K562 (cell line): ENCODE measurements at regions not wholly inside any gene's neighbourhood (a gene's known extent, or its start where the extent isn't known, plus 50 kb on each side); places are given as distances from the start of the nearest gene placed in this dataset.

Source experiments
- ATAC-seq: fragments of 200-7000 bp; cut with Tn5 transposase; 3 replicates; pipeline ENCODE4 v1.9.1; 2020; ENCODE audit warnings: moderate library complexity
- BruUV-seq: library from RNA; stranded (reverse); fragments of 400-500 nt; replicated peaks from 2 replicates; lab custom pipeline; 2021; lab: Mats Ljungman, UMichigan
- CTCF ChIA-PET: fragments of 300-600 bp; formaldehyde crosslinking; extraction: SDS; loops from one replicate; lab custom pipeline; 2021; ENCODE audit warnings: low intra/inter-chr PET ratio; lab: Yijun Ruan, JAX
- POLR2A ChIA-PET: fragments of 300-600, 350-650 bp; sonication (Branson Sonifier 250); formaldehyde crosslinking; extraction: SDS; loops from one replicate; lab custom pipeline; 2021; ENCODE audit warnings: antibody characterized with exemption, inconsistent platforms; lab: Yijun Ruan, JAX
- DNase-seq, 4 experiments: peaks; one replicate each; pipeline versions ENCODE4 v3.0.0 to v3.0.0-alpha.2; 2011 to 2018; ENCODE audit warnings: low spot score in 3 of 4, mixed read lengths in 3 of 4; ENCODE audit errors: extremely low read depth in 1 of 4
- FAIRE-seq: peaks from 2 replicates; lab custom pipeline; 2011; peaks lifted over from hg19 to GRCh38; lab: Jason Lieb, UNC
- H2AFZ ChIP-seq: 2 replicates; pipeline ENCODE4 v1.6.0; 2011; ENCODE audit warnings: low read depth, low read length, control low read depth, inconsistent platforms
- H3K27ac ChIP-seq: fragments of 200-600 bp; 3 replicates; pipeline ENCODE4 v1.8.0; 2011; ENCODE audit warnings: low read depth, mild to moderate bottlenecking, control low read depth, inconsistent platforms, low read length, moderate library complexity, mixed read lengths; ENCODE audit errors: extremely low read depth
- H3K27me3 ChIP-seq, 2 experiments: fragments of 300-600 bp in 1 of 2; 2 replicates in 1 of 2; 3 replicates in 1 of 2; pipeline versions ENCODE4 v1.6.0 to v1.8.0; 2011; ENCODE audit warnings: inconsistent platforms in 2 of 2, low read length in 2 of 2, mild to moderate bottlenecking in 1 of 2, mixed read lengths in 1 of 2, moderate library complexity in 1 of 2; ENCODE audit not compliant: control insufficient read depth in 2 of 2, insufficient read depth in 2 of 2
- H3K36me3 ChIP-seq: fragments of 300-600 bp; 3 replicates; pipeline ENCODE4 v1.8.0; 2011; ENCODE audit warnings: mild to moderate bottlenecking, low read length, inconsistent platforms; ENCODE audit not compliant: control insufficient read depth, insufficient read depth
- H3K4me1 ChIP-seq, 2 experiments: fragments of 200-600 bp in 1 of 2; replicated peaks in 1 of 2; 2 replicates in 1 of 2; 3 replicates in 1 of 2; pipeline versions ENCODE4 v1.5.1 to v1.8.0; 2011; ENCODE audit warnings: inconsistent platforms in 2 of 2, low read length in 2 of 2, mild to moderate bottlenecking in 1 of 2, mixed read lengths in 1 of 2, moderate library complexity in 1 of 2; ENCODE audit not compliant: control insufficient read depth in 2 of 2, insufficient read depth in 2 of 2
- H3K4me2 ChIP-seq: 2 replicates; pipeline ENCODE4 v1.6.1; 2011; ENCODE audit warnings: low read length, control low read depth, inconsistent platforms, mixed read lengths; ENCODE audit not compliant: insufficient read depth
- H3K4me3 ChIP-seq: fragments of 200-600 bp; sonication (generic), shearing (Covaris generic); 2 replicates; pipeline ENCODE4 v1.5.1; 2016; ENCODE audit warnings: control low read depth, inconsistent platforms
- H3K79me2 ChIP-seq: fragments of 200-600 bp; 3 replicates; pipeline ENCODE4 v1.8.0; 2011; ENCODE audit warnings: low read length, inconsistent platforms; ENCODE audit not compliant: control insufficient read depth, insufficient read depth
- H3K9ac ChIP-seq, 2 experiments: 2 replicates each; pipeline versions ENCODE4 v1.6.0 to v1.6.1; 2011; ENCODE audit warnings: low read depth in 2 of 2, low read length in 2 of 2, control low read depth in 1 of 2, inconsistent platforms in 1 of 2, mild to moderate bottlenecking in 1 of 2, mixed read lengths in 1 of 2; ENCODE audit not compliant: insufficient read depth in 1 of 2
- H3K9me1 ChIP-seq: one replicate; pipeline ENCODE4 v1.6.0; 2011; ENCODE audit warnings: inconsistent platforms, mild to moderate bottlenecking, low read length, moderate library complexity; ENCODE audit not compliant: control insufficient read depth, insufficient read depth
- H3K9me3 ChIP-seq: replicated peaks from 2 replicates; pipeline ENCODE4 v1.5.1; 2011; ENCODE audit warnings: low read depth, low read length, inconsistent platforms; ENCODE audit not compliant: control insufficient read depth, insufficient read depth
- H4K20me1 ChIP-seq: replicated peaks from 2 replicates; pipeline ENCODE4 v1.6.1; 2011; ENCODE audit warnings: low read length, inconsistent platforms, mixed read lengths; ENCODE audit not compliant: control insufficient read depth, insufficient read depth
- NFYB ChIP-seq: IDR thresholded peaks from 2 replicates; pipeline ENCODE4 v1.6.1; 2011; ENCODE audit warnings: mild to moderate bottlenecking, moderate library complexity; ENCODE audit not compliant: insufficient read length; ENCODE audit errors: extremely low read depth
- PTTG1 ChIP-seq: fragments of 450-650 bp; IDR thresholded peaks from 2 replicates; pipeline ENCODE4 v1.6.1; 2016; ENCODE audit warnings: low read depth, mild to moderate bottlenecking, missing genetic modification characterization, missing compliant biosample characterization
- ZNF175 ChIP-seq: fragments of 200-800 bp; sonication (Bioruptor generic); IDR thresholded peaks from 2 replicates; pipeline ENCODE4 v1.6.1; 2016; ENCODE audit warnings: low read depth, mild to moderate bottlenecking, missing genetic modification characterization, missing compliant biosample characterization
- ZNF232 ChIP-seq: sonication (generic); formaldehyde crosslinking; IDR thresholded peaks from 2 replicates; pipeline ENCODE4 v1.8.0; 2022; ENCODE audit warnings: mild to moderate bottlenecking, missing genetic modification reagents
- ZNF384 ChIP-seq: IDR thresholded peaks from 2 replicates; pipeline ENCODE4 v1.6.1; 2012; ENCODE audit warnings: low read depth, low read length, improper control_type of control experiment
- in situ Hi-C: fragments of 300-500 bp; cut with MboI; formaldehyde crosslinking; loops from 4 replicates; pipeline ENCODE4 v1.15.0; 2018; ENCODE audit warnings: inconsistent platforms, mixed read lengths
- intact Hi-C: fragments of 100-400 bp; cut with micrococcal nuclease; formaldehyde crosslinking; loops from 2 replicates; pipeline ENCODE4 v1.14.2; 2022
- TF ChIP-seq, protein P1 (sequence below): fragments of 450-650 bp; IDR thresholded peaks from 2 replicates; pipeline ENCODE4 v1.7.1; 2018; ENCODE audit warnings: mild to moderate bottlenecking, low read depth; ENCODE audit not compliant: partially characterized antibody
- TF ChIP-seq, protein P2 (sequence below): fragments of 450-650 bp; IDR thresholded peaks from 2 replicates; pipeline ENCODE4 v1.7.0; 2016; ENCODE audit warnings: borderline replicate concordance
- TF ChIP-seq, protein P3 (sequence below): fragments of 450-650 bp; IDR thresholded peaks from 2 replicates; pipeline ENCODE4 v1.6.1; 2017; ENCODE audit warnings: antibody characterized with exemption, mild to moderate bottlenecking

DNA sequence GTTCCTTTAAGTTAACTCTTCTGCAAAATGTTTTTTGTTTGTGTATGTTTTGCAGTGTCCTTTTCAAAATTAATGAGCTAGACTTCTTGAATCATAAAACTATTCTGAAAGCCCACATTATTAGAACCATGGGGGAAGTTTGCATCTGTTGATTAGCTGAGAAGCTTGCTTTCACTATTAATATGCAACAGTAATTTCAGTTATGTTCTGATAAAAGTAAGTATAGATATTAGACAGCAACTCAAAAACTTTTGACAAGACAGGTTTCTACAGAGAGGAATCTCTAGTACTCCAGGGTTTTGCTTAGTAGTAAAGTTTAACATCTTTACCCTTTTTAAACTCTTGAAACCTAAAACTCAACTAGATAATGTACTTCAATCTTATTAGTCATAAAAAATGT is 147.8 kb downstream of the UBE2E3 start:
- no peaks in the 10 kb centered on the region for H3K27me3 ChIP-seq
- ATAC-seq (no peak), DNase-seq (no peak), FAIRE-seq (no peak)
- ChIA-PET POLR2A (interaction anchor here (0.9 kb wide), 1 partner anchor 14 kb away, joined by 3 read pairs; no protein-coding TSS in a partner anchor), CTCF (no interaction called here)
- in situ Hi-C loops, result no loop called here
- no peak overlapping the region for H3K4me3 ChIP-seq
- no peaks in the 10 kb centered on the region for H3K9me3 ChIP-seq
- no peaks in the 10 kb centered on the region for H3K79me2 ChIP-seq
- intact Hi-C loops, result no loop called here
- H4K20me1 ChIP-seq, result no peaks in the 10 kb centered on the region
- no peaks in the 10 kb centered on the region for H3K4me1 ChIP-seq
- no peak overlapping the region for H2AFZ ChIP-seq
- no TSS peak for BruUV-seq
- H3K4me2 ChIP-seq, result no peak overlapping the region
- H3K9ac ChIP-seq, result no peak overlapping the region
- TF ChIP-seq ZNF232 (CRISPR knock-in tag), result no peak
- TF ChIP-seq, protein P1, sequence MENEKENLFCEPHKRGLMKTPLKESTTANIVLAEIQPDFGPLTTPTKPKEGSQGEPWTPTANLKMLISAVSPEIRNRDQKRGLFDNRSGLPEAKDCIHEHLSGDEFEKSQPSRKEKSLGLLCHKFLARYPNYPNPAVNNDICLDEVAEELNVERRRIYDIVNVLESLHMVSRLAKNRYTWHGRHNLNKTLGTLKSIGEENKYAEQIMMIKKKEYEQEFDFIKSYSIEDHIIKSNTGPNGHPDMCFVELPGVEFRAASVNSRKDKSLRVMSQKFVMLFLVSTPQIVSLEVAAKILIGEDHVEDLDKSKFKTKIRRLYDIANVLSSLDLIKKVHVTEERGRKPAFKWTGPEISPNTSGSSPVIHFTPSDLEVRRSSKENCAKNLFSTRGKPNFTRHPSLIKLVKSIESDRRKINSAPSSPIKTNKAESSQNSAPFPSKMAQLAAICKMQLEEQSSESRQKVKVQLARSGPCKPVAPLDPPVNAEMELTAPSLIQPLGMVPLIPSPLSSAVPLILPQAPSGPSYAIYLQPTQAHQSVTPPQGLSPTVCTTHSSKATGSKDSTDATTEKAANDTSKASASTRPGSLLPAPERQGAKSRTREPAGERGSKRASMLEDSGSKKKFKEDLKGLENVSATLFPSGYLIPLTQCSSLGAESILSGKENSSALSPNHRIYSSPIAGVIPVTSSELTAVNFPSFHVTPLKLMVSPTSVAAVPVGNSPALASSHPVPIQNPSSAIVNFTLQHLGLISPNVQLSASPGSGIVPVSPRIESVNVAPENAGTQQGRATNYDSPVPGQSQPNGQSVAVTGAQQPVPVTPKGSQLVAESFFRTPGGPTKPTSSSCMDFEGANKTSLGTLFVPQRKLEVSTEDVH, result no peak
- TF ChIP-seq ZNF384, result no peak
- no peak for TF ChIP-seq ZNF175
- TF ChIP-seq, protein P2, sequence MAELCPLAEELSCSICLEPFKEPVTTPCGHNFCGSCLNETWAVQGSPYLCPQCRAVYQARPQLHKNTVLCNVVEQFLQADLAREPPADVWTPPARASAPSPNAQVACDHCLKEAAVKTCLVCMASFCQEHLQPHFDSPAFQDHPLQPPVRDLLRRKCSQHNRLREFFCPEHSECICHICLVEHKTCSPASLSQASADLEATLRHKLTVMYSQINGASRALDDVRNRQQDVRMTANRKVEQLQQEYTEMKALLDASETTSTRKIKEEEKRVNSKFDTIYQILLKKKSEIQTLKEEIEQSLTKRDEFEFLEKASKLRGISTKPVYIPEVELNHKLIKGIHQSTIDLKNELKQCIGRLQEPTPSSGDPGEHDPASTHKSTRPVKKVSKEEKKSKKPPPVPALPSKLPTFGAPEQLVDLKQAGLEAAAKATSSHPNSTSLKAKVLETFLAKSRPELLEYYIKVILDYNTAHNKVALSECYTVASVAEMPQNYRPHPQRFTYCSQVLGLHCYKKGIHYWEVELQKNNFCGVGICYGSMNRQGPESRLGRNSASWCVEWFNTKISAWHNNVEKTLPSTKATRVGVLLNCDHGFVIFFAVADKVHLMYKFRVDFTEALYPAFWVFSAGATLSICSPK, result no peak
- TF ChIP-seq, protein P3, sequence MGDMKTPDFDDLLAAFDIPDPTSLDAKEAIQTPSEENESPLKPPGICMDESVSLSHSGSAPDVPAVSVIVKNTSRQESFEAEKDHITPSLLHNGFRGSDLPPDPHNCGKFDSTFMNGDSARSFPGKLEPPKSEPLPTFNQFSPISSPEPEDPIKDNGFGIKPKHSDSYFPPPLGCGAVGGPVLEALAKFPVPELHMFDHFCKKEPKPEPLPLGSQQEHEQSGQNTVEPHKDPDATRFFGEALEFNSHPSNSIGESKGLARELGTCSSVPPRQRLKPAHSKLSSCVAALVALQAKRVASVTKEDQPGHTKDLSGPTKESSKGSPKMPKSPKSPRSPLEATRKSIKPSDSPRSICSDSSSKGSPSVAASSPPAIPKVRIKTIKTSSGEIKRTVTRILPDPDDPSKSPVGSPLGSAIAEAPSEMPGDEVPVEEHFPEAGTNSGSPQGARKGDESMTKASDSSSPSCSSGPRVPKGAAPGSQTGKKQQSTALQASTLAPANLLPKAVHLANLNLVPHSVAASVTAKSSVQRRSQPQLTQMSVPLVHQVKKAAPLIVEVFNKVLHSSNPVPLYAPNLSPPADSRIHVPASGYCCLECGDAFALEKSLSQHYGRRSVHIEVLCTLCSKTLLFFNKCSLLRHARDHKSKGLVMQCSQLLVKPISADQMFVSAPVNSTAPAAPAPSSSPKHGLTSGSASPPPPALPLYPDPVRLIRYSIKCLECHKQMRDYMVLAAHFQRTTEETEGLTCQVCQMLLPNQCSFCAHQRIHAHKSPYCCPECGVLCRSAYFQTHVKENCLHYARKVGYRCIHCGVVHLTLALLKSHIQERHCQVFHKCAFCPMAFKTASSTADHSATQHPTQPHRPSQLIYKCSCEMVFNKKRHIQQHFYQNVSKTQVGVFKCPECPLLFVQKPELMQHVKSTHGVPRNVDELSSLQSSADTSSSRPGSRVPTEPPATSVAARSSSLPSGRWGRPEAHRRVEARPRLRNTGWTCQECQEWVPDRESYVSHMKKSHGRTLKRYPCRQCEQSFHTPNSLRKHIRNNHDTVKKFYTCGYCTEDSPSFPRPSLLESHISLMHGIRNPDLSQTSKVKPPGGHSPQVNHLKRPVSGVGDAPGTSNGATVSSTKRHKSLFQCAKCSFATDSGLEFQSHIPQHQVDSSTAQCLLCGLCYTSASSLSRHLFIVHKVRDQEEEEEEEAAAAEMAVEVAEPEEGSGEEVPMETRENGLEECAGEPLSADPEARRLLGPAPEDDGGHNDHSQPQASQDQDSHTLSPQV, result no peak
- TF ChIP-seq PTTG1 (tag), result no peak
- TF ChIP-seq NFYB, result no peak
- no peaks in the 10 kb centered on the region for H3K9me1 ChIP-seq
- H3K36me3 ChIP-seq, result no peaks in the 10 kb centered on the region
- H3K27ac ChIP-seq, result no peak overlapping the region
